ENCODE measurements at regions not wholly inside any gene's neighbourhood (a gene's known extent, or its start where the extent isn't known, plus 50 kb on each side); places are given as distances from the start of the nearest gene placed in this dataset.

DNA sequence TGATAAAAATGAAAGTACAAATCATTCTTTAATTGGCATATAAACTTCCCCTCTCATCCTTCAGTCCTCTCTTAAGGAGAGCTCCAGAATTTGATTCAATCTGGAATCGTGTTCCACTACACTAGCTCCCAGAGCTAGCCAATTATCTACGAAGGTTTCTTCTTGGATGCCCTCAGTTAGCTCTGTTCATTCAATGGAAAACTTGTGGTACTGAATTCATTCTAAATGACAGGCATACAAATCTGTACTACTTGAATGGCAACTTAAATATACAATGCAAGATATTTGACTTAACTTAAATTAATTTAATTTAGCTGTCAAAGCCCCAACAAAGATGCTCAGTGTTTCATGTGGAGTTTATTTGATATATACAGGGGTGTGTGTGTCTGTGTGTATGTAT is 1474.2 kb upstream of the CELF4 start:
- TF ChIP-seq POLR2A (IDR thresholded peaks at IDR 0.05; ENCODE audit: control extremely low read depth in 1 of 2, low read depth in 2 of 2, low read length in 2 of 2) (no peak), CTCF (IDR thresholded peaks at IDR 0.05; ENCODE audit: control extremely low read depth in 1 of 3, insufficient read depth in 1 of 3, low read depth in 1 of 3, low read length in 3 of 3) (no peak), EZH2 (IDR thresholded peaks at IDR 0.05; ENCODE audit: low read depth, low read length, severe bottlenecking) (no peak), CEBPB (IDR thresholded peaks at IDR 0.05; ENCODE audit: low read depth, low read length) (no peak), EP300 (IDR thresholded peaks at IDR 0.05; ENCODE audit: borderline replicate concordance in 1 of 2, low read depth in 2 of 2, low read length in 2 of 2) (no peak)

All from H1 (cell line).